Heart left ventricle (tissue), 13 donors: ENCODE measurements at regions not wholly inside any gene's neighbourhood (a gene's known extent, or its start where the extent isn't known, plus 50 kb on each side); places are given as distances from the start of the nearest gene placed in this dataset.

Experiments
- CTCF ChIP-seq, 12 donors: fragments of 200-600 bp; sonication (generic) in 4 of 12; IDR thresholded peaks; one replicate each; pipeline versions ENCODE4 v1.5.0 to v1.8.0; 2018 to 2022; ENCODE audit warnings: antibody characterized with exemption in 12 of 12, mild to moderate bottlenecking in 5 of 12
- POLR2A ChIP-seq, 2 donors: fragments of 450-650 bp; IDR thresholded peaks; one replicate each; pipeline ENCODE4 v1.6.1; 2017; ENCODE audit warnings: antibody characterized with exemption in 2 of 2, mild to moderate bottlenecking in 2 of 2, moderate library complexity in 2 of 2
- donor health status: ischemic (EF 13 %, LVEDD 7.1; RV severe dilation, severe dysfunction).
- donor health status: DM: no; HTN: yes; CAD: no.
- donor health status: DM: no; HTN: no; CAD: no.
- donor health status: ischemic (EF 25% LVEDD 6.9; RV normal size, moderate dysfunction).
- donor health status: ischemic (EF 25% LVEDD 5.7; RV mildly dilated, moderate dysfunction).
- donor health status: ischemic (EF 35%, LVEDD 5.7; RV mildly dilated, moderate dysfunction).
- donor health status: nonischemic (EF 11% LVEDD 7.7; RV severe dilation, severe dysfunction).
- donor health status: DM: yes; HTN: yes; CAD: no.
- donor health status: PGD.
- donor health status: ischemic (EF 29% LVEDD 5.4; RV normal size, mild dysfunction).
- donor health status: nonischemic (EF 23%, LVEDD 6.1; RV moderate dilation, normal function).

DNA sequence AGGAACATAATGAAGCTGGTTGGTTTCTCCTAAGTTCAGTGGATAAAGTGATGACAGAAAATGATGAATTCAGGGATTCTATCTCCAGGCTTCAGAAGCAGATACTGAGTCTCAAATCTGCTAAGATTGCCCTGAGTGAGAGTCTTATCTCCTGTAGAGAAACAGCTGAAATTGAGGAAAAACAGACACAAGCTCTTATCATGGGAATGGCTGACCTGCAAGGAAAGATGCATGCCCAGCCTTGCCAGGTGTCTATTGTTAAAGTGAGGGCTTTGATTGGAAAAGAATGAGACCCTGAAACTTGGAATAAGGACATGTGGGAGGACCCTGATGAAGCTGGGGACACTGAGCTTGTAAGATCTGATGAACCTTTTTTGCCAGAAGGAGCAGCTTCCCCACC is 100.3 kb downstream of the DNAJB9 start:
- TF ChIP-seq CTCF (IDR thresholded peaks at IDR 0.05) (no peak), POLR2A (IDR thresholded peaks at IDR 0.05) (no peak)
